Prostate gland (tissue), 2 donors: ENCODE measurements at regions not wholly inside any gene's neighbourhood (a gene's known extent, or its start where the extent isn't known, plus 50 kb on each side); places are given as distances from the start of the nearest gene placed in this dataset.

Experiments used
- DNase-seq: peaks from one replicate; pipeline ENCODE4 v3.0.0-alpha.2; 2019; ENCODE audit warnings: low spot score
- H3K27ac ChIP-seq, 2 donors: fragments of 200-600 bp; sonication (generic); 2 replicates each; pipeline ENCODE4 v1.5.1; 2017 to 2019
- H3K27me3 ChIP-seq: fragments of 200-600 bp; sonication (generic); replicated peaks from 2 replicates; pipeline ENCODE4 v1.5.1; 2019; ENCODE audit not compliant: insufficient read depth
- H3K36me3 ChIP-seq, 2 donors: fragments of 200-600 bp; sonication (generic); 1 replicate in 1 of 2; 2 replicates in 1 of 2; pipeline versions ENCODE4 v1.5.1 to v1.8.1; 2017 to 2019
- H3K4me1 ChIP-seq: fragments of 200-600 bp; sonication (generic); replicated peaks from 2 replicates; pipeline ENCODE4 v1.5.1; 2019
- H3K4me3 ChIP-seq, 2 donors: fragments of 200-600 bp; sonication (generic); 2 replicates each; pipeline ENCODE4 v1.5.1; 2017 to 2019
- H3K9me3 ChIP-seq: fragments of 200-600 bp; sonication (generic); 2 replicates; pipeline ENCODE4 v1.5.1; 2017
- CTCF ChIP-seq, 4 experiments: fragments of 200-600 bp in 2 of 4; fragments of 450-650 bp in 2 of 4; sonication (generic) in 2 of 4; IDR thresholded peaks; 1 replicate in 3 of 4; 2 replicates in 1 of 4; pipeline ENCODE4 v1.5.1; 2016 to 2019; ENCODE audit warnings: antibody characterized with exemption in 4 of 4, mild to moderate bottlenecking in 2 of 4, moderate library complexity in 2 of 4
- POLR2A ChIP-seq: fragments of 450-650 bp; IDR thresholded peaks from one replicate; pipeline ENCODE4 v1.6.1; 2016; ENCODE audit warnings: antibody characterized with exemption, mild to moderate bottlenecking
- POLR2AphosphoS5 ChIP-seq: sonication (generic); formaldehyde crosslinking; IDR thresholded peaks from one replicate; pipeline ENCODE4 v1.6.1; 2017; ENCODE audit warnings: antibody characterized with exemption
- WGBS: methylation state at CpG from one replicate; pipeline ENCODE4 v1.1.5; 2018; 5-methylcytosine and 5-hydroxymethylcytosine counted together
- intact Hi-C: fragments of 100-400 bp; cut with DNase I; formaldehyde crosslinking; loops from one replicate; pipeline ENCODE4 v1.14.2; 2022

GRCh38 chr18:75621818-75622217 is 194.3 kb upstream of the SMIM21 start:
- no peaks in the 10 kb centered on the region for H3K9me3 ChIP-seq
- no peak for DNase-seq
- no peaks in the 10 kb centered on the region for H3K4me1 ChIP-seq
- WGBS = 94% methylated on average over 14 of the region's 14 CpGs
- H3K36me3 ChIP-seq = no peaks in the 10 kb centered on the region
- intact Hi-C loops = no loop called here
- no peaks in the 10 kb centered on the region for H3K27me3 ChIP-seq
- no peak overlapping the region for H3K4me3 ChIP-seq
- H3K27ac ChIP-seq = no peak overlapping the region
- TF ChIP-seq POLR2A (no peak), CTCF (IDR thresholded peaks at IDR 0.05) (no peak), POLR2AphosphoS5 (no peak)

DNA sequence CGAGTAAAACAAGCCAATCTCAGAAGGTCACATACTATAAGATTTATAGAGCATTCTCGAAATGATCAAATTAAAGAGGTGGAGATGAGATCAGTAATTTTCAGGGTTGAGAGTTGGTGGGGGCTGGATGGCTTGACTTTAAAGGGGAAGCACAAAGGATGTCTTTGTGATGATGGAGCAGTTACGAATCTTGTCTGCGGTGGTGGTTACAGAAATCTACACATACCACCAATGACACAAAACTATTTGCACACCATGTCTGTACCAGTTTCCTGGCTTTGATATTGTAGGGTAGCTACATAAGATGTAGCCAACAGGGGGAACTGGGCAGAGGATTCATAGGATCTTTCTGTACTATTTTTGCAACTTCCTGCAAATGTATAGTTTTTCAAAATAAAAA is 190.6 kb upstream of the SMIM21 start:
- H3K4me1 ChIP-seq = no peaks in the 10 kb centered on the region
- no peak overlapping the region for H3K4me3 ChIP-seq
- H3K9me3 ChIP-seq = no peaks in the 10 kb centered on the region
- no peak for DNase-seq
- WGBS = 73% methylated on average over 4 of the region's 4 CpGs
- H3K27me3 ChIP-seq = no peaks in the 10 kb centered on the region
- TF ChIP-seq POLR2AphosphoS5 (no peak), CTCF (IDR thresholded peaks at IDR 0.05) (no peak), POLR2A (no peak)
- H3K27ac ChIP-seq = no peak overlapping the region
- intact Hi-C loops = no loop called here
- H3K36me3 ChIP-seq = no peaks in the 10 kb centered on the region

DNA sequence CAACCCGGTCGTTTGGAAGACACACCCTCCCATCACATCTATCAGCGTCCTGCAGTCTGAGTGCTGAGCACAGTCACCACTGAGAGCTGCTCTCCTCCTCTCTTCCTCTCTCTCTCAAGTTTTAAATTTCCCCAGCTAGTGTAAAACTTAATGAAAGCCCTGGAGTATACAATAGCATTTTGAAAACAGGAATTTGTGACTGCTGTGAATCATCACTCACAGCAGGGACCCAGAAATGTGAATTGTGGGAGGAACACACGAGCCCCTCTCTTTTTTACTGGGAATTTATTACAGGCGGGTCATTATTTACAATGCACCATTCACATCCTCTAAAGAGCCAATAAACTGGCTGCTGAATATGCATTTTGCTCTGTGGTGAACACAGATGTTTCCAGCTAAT is 185.0 kb upstream of the SMIM21 start:
- TF ChIP-seq CTCF (IDR thresholded peaks at IDR 0.05) = no peak
- no peak for TF ChIP-seq POLR2AphosphoS5
- no peak for TF ChIP-seq POLR2A
- no peaks in the 10 kb centered on the region for H3K27me3 ChIP-seq
- H3K27ac ChIP-seq = no peak overlapping the region
- 14% methylated on average over 5 of the region's 5 CpGs for WGBS
- H3K36me3 ChIP-seq = no peaks in the 10 kb centered on the region
- no peak overlapping the region for H3K4me3 ChIP-seq
- intact Hi-C loops = no loop called here
- no peak for DNase-seq
- no peaks in the 10 kb centered on the region for H3K9me3 ChIP-seq
- H3K4me1 ChIP-seq = no peaks in the 10 kb centered on the region

- H3K4me1 ChIP-seq = no peaks in the 10 kb centered on the region
- no peak overlapping the region for H3K27ac ChIP-seq
- WGBS = 46% methylated on average over 2 of the region's 2 CpGs
- no peak overlapping the region for H3K4me3 ChIP-seq
- no peak for TF ChIP-seq POLR2AphosphoS5
- no peak for TF ChIP-seq POLR2A
- TF ChIP-seq CTCF (IDR thresholded peaks at IDR 0.05) = no peak
- intact Hi-C loops = no loop called here
- H3K27me3 ChIP-seq = no peaks in the 10 kb centered on the region
- H3K9me3 ChIP-seq = no peaks in the 10 kb centered on the region
- no peaks in the 10 kb centered on the region for H3K36me3 ChIP-seq
- DNase-seq = no peak
These were observed 180.2 kb upstream of the SMIM21 start for GRCh38 chr18:75607701-75608100.

DNA sequence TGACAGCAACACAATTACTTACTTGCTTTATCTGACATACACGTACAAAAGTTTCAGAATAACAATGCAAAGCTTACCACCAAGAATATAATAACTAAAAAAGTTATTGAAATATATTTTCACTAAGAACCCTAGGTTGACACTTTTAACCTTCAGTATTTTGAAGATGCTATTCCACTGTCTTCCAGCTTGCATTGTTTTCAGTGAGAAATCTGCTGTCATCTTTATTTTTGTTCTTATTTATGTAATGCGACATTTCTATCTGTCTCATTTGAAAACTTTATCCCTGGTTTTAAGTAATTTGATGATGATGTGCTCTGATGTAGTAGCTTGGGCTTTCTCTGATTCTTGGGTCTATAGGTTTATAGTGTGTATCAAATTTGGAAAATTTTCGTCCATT is 165.0 kb upstream of the SMIM21 start:
- TF ChIP-seq POLR2AphosphoS5 (no peak), POLR2A (no peak), CTCF (IDR thresholded peaks at IDR 0.05) (no peak)
- no peak for DNase-seq
- H3K9me3 ChIP-seq = no peaks in the 10 kb centered on the region
- H3K4me3 ChIP-seq = no peak overlapping the region
- H3K4me1 ChIP-seq = no peaks in the 10 kb centered on the region
- H3K36me3 ChIP-seq = no peaks in the 10 kb centered on the region
- intact Hi-C loops = no loop called here
- no peaks in the 10 kb centered on the region for H3K27me3 ChIP-seq
- 91% methylated on average over 3 of the region's 3 CpGs for WGBS
- H3K27ac ChIP-seq = no peak overlapping the region
